SKM-1 (cell line): ENCODE measurements at regions not wholly inside any gene's neighbourhood (a gene's known extent, or its start where the extent isn't known, plus 50 kb on each side); places are given as distances from the start of the nearest gene placed in this dataset.
"Not testable (repeated sequence)": the region's sequence is repeated elsewhere in the genome, so short reads cannot be mapped to it uniquely, and the experiment has no call there.

Experiments used
- DNase-seq: peaks from one replicate; lab custom pipeline; 2025; ENCODE audit not compliant: unreplicated experiment; lab: John Stamatoyannopoulos, UW

DNA sequence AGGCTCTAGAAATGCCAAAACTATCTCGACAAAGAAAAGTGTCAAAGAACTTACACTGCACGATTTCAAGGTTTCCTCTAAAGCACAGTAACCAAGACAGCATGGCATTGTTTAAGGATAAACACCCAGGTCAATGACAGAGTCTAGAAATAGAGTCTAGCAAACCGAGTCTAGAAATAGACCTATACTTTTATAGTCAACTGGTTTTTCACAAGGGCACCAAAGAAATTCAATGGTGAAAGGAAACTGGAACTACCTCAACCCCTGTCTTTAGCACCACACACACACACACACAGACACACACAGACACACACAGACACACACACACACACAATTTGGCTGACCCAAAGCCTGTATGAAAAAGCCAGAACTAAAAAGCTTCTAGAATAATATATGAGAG, 67.1 kb upstream of the PGBD5 start:
- no peak for DNase-seq

DNA sequence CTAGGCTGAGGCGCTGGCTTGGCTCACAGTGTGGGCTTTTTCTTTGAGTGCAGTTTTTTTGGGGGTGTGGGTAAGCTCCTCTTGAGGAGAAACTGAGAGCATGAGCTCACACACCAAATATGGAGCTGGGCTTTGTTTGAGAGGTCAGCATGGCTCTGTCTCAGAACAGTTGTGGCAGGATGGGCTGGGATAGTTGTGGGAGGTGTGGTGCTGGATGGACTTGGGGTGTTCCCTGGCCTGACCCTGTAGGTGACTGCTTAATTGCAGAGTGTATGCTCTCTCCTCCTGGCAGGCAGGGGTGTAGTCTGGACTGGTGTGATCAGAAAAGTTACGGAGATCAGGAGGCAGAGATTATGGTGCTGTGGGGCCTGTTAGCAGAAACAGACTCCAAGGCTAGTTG, 64.3 kb upstream of the PGBD5 start:
- DNase-seq = no peak

DNA sequence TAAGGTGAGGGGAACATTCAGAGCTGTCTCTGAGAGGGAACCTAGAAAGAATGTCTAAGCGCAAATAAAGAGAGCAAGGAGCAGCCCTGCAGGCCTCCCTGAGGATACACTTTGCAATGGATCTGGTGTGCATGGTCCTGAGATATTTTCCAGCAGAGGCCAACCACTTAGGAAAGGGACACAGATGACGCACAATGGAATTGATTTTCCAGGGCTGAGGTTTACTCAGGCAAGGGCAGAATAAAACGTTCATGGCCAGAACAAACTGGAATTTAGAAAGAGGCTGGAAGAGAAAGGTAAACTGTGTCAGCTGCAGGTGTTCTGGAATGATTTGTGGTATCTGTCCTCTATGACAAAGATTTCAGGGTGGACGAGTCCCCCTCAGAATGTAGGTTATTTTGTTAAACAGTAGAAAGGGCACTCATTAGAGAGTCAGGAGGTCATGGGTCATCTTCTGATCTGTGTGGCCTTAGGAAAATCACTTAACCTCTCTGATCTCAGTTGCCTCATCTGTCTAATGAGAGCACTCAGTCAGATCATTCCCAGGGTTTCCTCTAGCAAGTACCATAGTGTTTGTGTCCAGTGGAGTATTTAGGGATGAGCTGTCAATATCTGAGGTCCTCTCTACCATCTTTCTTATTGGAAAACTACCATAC, 61.8 kb upstream of the PGBD5 start:
- DNase-seq = no peak

DNA sequence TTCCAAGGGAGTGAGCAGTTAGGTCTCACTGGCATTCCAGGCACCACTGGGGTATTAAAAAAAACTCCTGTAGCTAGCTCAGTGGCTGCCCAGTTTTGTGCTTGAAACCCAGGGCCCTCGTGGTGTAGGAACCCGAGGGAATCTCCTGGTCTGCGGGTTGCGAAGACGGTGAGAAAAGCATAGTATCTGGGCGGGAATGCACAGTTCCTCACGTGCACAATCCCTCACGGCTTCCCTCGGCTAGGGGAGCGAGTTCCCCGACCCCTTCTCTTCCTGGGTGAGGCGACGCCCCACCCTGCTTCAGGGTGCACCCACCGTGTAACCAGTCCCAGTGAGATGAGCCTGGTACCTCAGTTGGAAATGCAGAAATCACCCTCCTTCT, 50.5 kb upstream of the PGBD5 start:
- DNase-seq = no peak

DNA sequence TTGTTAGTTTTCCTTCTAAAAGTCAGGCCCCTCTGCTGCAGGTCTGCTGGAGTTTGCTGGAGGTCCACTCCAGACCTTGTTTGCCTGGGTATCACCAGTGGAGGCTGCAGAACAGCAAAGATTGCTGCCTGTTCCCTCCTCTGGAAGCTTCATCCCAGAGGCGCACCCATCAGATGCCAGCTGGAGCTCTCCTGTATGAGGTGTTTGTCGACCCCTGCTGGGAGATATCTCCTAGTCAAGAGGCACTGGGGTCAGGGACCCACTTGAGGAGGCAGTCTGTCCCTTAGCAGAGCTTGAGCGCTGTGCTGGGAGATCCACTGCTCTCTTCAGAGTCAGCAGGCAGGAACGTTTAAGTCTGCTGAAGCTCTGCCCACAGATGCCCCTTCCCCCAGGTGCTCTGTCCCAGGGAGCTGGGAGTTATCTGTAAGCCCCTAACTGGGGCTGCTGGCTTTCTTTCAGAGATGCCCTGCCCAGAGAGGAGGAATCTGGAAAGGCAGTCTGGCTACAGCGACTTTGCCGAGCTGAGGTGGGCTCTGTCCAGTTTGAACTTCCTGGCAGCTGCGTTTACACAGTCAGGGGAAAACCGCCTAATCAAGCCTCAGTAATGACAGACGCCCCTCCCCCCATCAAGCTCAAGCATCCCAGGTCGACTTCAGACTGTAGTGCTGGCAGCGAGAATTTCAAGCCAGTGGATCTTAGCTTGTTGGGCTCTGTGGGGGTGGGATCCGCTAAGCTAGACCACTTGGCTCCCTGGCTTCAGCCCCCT, 49.9 kb upstream of the PGBD5 start:
- DNase-seq = not testable (repeated sequence)
